ENCODE measurements at regions not wholly inside any gene's neighbourhood (a gene's known extent, or its start where the extent isn't known, plus 50 kb on each side); places are given as distances from the start of the nearest gene placed in this dataset.

GRCh38 chr4:31228068-31228467 lies 507.9 kb downstream of the PCDH7 start:
- no peak for TF ChIP-seq POLR2A (IDR thresholded peaks at IDR 0.05; ENCODE audit: low read length)
- TF ChIP-seq GATA1 (IDR thresholded peaks at IDR 0.05; ENCODE audit: low read depth, low read length), result no peak
